ENCODE measurements at regions not wholly inside any gene's neighbourhood (a gene's known extent, or its start where the extent isn't known, plus 50 kb on each side); places are given as distances from the start of the nearest gene placed in this dataset.
"Not testable (repeated sequence)": the region's sequence is repeated elsewhere in the genome, so short reads cannot be mapped to it uniquely, and the experiment has no call there.

DNA sequence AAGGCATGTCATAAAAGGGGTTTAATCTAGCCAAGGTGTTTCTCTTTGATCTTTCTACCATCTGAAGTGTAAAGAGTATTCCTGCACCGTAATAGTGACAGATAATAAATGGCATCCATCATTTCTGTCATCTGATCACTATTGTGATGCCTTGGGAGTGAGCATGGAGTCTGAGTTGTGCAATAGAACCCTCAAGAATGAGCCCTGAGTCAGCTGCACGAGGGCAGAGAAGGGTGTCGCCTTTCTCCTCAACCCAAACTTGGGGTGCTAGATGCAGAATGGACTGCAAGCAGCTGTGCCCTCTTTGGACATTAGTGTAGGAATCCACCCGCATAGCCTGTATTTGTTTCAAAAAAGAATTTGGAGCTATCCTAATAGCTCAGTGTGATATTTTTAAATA is 115.2 kb downstream of the ZNF37A start:
- no peak overlapping the region for H3K27ac ChIP-seq
- ATAC-seq (no peak), DNase-seq (no peak)
- intact Hi-C loops (cut with DNase I) = no loop called here
- no peaks in the 10 kb centered on the region for H3K36me3 ChIP-seq
- H3K4me3 ChIP-seq = no peak overlapping the region
- TF ChIP-seq, protein P1, sequence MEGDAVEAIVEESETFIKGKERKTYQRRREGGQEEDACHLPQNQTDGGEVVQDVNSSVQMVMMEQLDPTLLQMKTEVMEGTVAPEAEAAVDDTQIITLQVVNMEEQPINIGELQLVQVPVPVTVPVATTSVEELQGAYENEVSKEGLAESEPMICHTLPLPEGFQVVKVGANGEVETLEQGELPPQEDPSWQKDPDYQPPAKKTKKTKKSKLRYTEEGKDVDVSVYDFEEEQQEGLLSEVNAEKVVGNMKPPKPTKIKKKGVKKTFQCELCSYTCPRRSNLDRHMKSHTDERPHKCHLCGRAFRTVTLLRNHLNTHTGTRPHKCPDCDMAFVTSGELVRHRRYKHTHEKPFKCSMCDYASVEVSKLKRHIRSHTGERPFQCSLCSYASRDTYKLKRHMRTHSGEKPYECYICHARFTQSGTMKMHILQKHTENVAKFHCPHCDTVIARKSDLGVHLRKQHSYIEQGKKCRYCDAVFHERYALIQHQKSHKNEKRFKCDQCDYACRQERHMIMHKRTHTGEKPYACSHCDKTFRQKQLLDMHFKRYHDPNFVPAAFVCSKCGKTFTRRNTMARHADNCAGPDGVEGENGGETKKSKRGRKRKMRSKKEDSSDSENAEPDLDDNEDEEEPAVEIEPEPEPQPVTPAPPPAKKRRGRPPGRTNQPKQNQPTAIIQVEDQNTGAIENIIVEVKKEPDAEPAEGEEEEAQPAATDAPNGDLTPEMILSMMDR (IDR thresholded peaks at IDR 0.05) = no peak
- no peaks in the 10 kb centered on the region for H3K27me3 ChIP-seq (ENCODE audit: low read depth)
- H3K9me3 ChIP-seq = no peaks in the 10 kb centered on the region
- no peaks in the 10 kb centered on the region for H3K4me1 ChIP-seq

DNA sequence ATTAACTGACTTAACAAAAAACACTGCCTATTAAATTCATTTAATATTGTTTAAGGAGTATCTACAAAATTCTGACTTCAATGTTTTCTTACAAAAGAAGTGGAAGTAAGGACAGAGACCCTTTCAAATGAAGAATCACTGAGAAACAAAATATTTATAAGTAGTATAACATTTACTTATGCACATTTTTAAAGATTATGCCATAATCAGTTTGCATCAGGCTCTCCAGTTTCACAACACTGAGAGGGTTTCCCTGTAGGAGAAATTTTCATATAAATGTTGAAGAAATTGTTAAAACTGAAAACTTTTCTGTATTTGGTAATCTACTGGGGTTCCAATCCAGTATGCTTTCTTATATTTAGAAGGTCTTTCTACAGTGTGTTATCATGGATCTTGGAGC is 115.6 kb downstream of the ZNF37A start:
- H3K4me1 ChIP-seq; ATAC-seq; intact Hi-C loops (cut with DNase I): not testable (repeated sequence)

DNA sequence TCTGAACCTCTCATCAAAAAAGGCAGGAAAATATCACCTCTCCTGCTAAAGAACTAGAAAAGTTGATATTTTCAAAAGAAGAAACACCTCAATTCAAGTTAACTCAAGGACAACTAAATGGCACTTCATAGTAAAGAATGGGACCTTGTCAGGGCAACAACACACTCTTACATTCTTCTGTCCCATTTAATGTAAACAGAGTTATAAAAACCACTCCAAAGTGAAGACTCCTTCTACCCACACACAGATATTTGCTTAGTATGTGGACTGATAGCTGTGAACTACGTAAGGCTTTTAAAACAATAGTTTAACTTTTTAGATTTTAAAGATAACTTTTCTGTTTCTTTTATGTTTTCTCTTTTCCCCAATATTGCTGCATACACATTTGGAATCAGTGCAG is 118.3 kb downstream of the ZNF37A start:
- TF ChIP-seq, protein P1 (IDR thresholded peaks at IDR 0.05) = no peak
- no peak overlapping the region for H3K27ac ChIP-seq
- H3K4me3 ChIP-seq = no peak overlapping the region
- intact Hi-C loops (cut with DNase I) = no loop called here
- no peaks in the 10 kb centered on the region for H3K9me3 ChIP-seq
- DNase-seq (no peak), ATAC-seq (peak; percentile 33 to 69)
- H3K27me3 ChIP-seq (ENCODE audit: low read depth) = no peaks in the 10 kb centered on the region
- no peaks in the 10 kb centered on the region for H3K4me1 ChIP-seq
- no peaks in the 10 kb centered on the region for H3K36me3 ChIP-seq

More for the DNA sequence above, 115.6 kb downstream of the ZNF37A start:
- not testable (repeated sequence) for H3K27ac ChIP-seq; DNase-seq; H3K36me3 ChIP-seq; H3K27me3 ChIP-seq (ENCODE audit: low read depth); H3K9me3 ChIP-seq; H3K4me3 ChIP-seq

DNA sequence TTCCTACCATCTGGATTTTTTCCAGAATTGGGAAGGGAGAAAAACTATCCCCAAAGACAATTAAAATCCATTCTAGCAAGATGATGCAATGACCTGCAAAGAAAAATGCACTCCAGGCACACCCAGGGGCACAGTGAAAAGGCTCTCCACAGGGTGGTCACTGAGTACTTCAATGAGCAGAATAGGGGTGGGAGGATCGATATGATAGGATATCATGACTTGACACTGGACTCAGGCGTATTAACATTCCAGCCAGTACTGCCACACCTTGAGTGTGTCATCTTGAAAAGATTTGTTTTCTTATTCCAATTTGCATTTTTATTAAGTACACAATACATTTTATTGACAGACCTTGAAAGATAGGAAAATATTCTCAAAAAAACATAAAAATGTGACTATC is 132.2 kb downstream of the ZNF37A start:
- Histone ChIP-seq H3K4me1 (no peaks in the 10 kb centered on the region), H3K27me3 (ENCODE audit: low read depth) (no peaks in the 10 kb centered on the region), H3K36me3 (no peaks in the 10 kb centered on the region), H3K9me3 (no peaks in the 10 kb centered on the region), H3K4me3 (no peak overlapping the region), H3K27ac (no peak overlapping the region)
- DNase-seq = no peak
- ATAC-seq = no peak
- intact Hi-C loops (cut with DNase I) = no loop called here
- TF ChIP-seq, protein P1 (IDR thresholded peaks at IDR 0.05) = no peak

DNA sequence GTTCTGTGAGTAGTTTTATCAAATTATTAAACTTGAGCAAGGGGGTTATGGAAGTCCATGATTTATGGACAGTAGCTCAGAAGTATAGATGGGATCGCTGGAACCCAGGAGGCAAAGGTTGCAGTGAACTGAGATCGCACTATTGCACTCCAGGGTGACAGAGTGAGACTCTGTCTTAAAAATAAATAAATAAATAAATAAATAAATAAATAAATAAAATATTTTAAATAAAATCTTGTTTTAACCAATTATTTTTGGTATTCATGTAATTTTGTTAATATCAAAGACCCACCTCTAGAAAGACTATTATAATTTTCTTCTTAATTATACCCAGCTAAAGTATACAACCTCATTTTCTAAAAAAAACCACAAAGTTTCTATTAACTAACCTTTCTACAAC is 134.3 kb downstream of the ZNF37A start:
- H3K27ac ChIP-seq = no peak overlapping the region
- no peak for ATAC-seq
- H3K9me3 ChIP-seq = no peaks in the 10 kb centered on the region
- TF ChIP-seq, protein P1 (IDR thresholded peaks at IDR 0.05) = no peak
- intact Hi-C loops (cut with DNase I) = no loop called here
- no peaks in the 10 kb centered on the region for H3K36me3 ChIP-seq
- no peaks in the 10 kb centered on the region for H3K4me1 ChIP-seq
- DNase-seq = no peak
- H3K4me3 ChIP-seq = no peak overlapping the region
- H3K27me3 ChIP-seq (ENCODE audit: low read depth) = no peaks in the 10 kb centered on the region

DNA sequence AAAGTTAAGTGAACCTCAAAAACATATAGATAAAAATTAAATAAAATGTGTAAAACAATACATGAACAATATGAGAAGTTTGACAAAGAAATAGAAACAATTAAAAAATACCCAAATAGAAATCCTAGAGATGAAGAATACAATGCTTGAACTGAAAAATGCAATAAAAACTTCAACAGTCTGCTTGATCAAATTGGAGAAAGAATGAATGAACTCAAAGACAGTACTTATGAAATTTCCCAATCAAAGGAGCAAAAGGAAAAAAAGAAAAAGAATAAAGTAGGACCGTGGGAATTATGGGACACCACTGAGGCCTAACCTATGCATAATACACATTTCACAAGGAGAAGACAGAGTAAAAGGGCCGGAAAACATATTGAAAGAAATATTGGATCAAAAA is 144.3 kb downstream of the ZNF37A start:
- H3K4me3 ChIP-seq; H3K27me3 ChIP-seq (ENCODE audit: low read depth); ATAC-seq; DNase-seq; H3K9me3 ChIP-seq; H3K36me3 ChIP-seq; H3K27ac ChIP-seq; H3K4me1 ChIP-seq; intact Hi-C loops (cut with DNase I): not testable (repeated sequence)

DNA sequence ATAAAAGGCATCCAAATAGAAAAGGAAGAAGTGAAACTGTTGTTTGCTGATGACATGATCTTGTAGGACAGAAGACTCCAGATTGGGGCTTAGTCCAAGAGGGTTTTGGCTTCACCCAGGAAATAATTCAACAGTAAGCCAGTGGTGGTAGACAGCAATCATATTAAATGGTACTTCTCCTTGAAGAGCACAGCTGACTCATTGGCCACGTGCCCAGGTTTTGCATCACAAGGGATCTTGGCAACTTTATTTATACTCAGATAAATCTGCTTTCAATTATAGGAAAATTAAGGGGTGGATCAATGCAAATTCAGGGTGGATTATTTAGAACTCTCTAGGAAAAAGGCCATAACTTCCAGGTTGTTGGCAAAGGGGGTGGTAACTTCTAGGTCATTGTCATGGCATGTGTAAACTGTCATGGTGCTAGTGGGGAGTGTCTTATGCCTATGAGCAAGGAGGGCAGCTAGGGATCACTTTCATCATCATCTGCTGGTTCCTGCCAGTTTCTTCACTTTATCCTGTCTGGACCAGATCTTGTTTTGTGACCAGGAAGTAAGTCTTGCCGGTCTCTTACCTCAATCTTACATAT is 148.0 kb downstream of the ZNF37A start:
- H3K4me3 ChIP-seq; H3K9me3 ChIP-seq; H3K27me3 ChIP-seq (ENCODE audit: low read depth); intact Hi-C loops (cut with DNase I); ATAC-seq; H3K36me3 ChIP-seq; DNase-seq; H3K27ac ChIP-seq; H3K4me1 ChIP-seq: not testable (repeated sequence)

DNA sequence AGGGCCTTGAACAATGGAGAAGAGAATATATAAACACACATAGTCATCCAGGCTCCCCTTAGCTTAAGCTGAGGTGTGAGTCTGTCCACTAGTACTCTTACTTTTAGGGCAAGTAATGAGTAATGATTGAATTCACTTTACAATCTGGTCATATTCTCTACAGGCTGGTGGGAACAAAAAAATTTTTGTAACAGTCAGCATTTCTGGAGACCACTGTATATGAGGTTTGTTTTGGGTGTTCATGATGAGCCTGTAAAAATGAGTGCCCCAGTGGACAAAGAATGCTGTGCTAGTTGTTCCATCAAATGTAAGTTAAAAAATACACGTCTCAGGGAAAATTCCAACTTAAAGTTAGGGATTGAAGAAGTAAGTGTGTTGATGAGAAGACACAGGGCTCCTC is 154.0 kb downstream of the ZNF37A start:
- H3K4me3 ChIP-seq; H3K9me3 ChIP-seq; DNase-seq; intact Hi-C loops (cut with DNase I); H3K27me3 ChIP-seq (ENCODE audit: low read depth); H3K36me3 ChIP-seq; ATAC-seq; H3K4me1 ChIP-seq; H3K27ac ChIP-seq: not testable (repeated sequence)

DNA sequence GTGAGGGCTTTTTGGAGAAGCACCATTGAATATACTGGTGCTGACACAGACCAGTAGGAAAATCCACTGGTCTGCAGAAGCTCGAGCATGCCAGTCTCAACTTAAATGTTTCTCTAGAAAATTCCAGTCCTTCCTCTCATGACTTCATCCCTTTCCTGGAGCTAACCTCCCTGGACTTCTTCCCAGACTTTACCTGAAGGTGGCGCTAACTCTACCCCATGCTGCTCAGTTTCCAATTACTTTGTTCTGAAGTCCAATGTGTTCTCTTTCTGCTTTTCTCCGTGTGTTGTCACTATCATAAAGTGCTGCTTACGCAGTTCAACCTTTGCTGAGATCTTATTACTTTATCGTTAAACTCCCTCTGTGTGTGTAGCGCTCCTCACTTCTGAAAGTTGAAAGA is 158.4 kb downstream of the ZNF37A start:
- ATAC-seq; H3K4me1 ChIP-seq; H3K9me3 ChIP-seq; H3K27me3 ChIP-seq (ENCODE audit: low read depth); H3K36me3 ChIP-seq; intact Hi-C loops (cut with DNase I); DNase-seq; H3K27ac ChIP-seq; H3K4me3 ChIP-seq: not testable (repeated sequence)

DNA sequence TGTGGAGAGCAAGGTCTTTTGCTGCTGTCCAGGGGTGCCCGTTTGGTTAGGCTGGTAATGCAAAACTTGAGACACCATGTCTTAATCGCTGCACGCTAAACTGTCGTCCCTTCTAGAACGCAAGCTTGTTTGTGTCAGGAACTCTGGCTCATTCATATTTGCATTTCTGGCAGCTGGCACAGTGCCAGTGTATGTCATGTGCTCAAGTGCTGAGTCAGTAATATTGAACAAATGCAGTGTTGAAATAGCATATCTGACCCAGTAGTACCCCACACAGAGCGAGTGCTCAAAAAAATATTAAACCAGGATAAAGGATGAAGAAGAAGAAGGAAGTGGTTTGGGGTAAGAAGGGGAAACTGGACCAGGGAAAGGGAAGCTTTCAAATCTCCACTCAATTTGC is 173.4 kb downstream of the ZNF37A start:
- H3K27ac ChIP-seq; H3K4me3 ChIP-seq; H3K36me3 ChIP-seq; H3K27me3 ChIP-seq (ENCODE audit: low read depth); ATAC-seq; H3K9me3 ChIP-seq; intact Hi-C loops (cut with DNase I); DNase-seq; H3K4me1 ChIP-seq: not testable (repeated sequence)

All from lower lobe of right lung (tissue), 2 donors.